D721Med (cell line): ENCODE measurements at regions not wholly inside any gene's neighbourhood (a gene's known extent, or its start where the extent isn't known, plus 50 kb on each side); places are given as distances from the start of the nearest gene placed in this dataset.

ENCODE experiments used
- DNase-seq: peaks from one replicate; pipeline ENCODE4 v3.0.0; 2011; ENCODE audit warnings: low spot score; ENCODE audit not compliant: insufficient read length
- FAIRE-seq: peaks from 2 replicates; lab custom pipeline; 2011; peaks lifted over from hg19 to GRCh38; lab: Jason Lieb, UNC
- CTCF ChIP-seq: IDR thresholded peaks from 2 replicates; pipeline ENCODE4 v1.5.1; 2012; ENCODE audit warnings: mild to moderate bottlenecking, control low read depth; ENCODE audit not compliant: insufficient read depth; ENCODE audit errors: missing control alignments

- no peak for TF ChIP-seq CTCF
- FAIRE-seq (no peak), DNase-seq (no peak)
Observed at GRCh38 chr1:4447778-4448420, 206.5 kb upstream of the AJAP1 start.

GRCh38 chr1:4449972-4450371, 204.4 kb upstream of the AJAP1 start:
- TF ChIP-seq CTCF: no peak
- DNase-seq (no peak), FAIRE-seq (no peak)

DNA sequence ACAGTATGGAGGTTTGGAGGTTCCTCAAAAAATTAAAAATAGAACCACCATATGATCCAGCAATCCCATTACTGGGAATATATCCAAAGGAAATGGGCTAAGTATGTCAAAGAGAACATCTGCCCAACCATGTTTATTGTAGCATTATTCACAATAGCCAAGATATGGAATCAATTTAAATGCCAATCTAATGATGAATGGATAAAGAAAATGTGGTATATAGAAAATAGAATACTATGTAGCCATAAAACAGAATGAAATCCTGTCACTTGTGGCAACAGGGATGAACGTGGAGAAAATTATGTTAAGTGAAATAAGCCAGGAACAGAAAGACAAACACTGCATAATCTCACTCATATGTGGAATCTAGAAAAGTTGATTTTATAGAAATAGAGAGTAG, 201.7 kb upstream of the AJAP1 start:
- DNase-seq: no peak
- TF ChIP-seq CTCF: no peak
- FAIRE-seq: no peak

DNA sequence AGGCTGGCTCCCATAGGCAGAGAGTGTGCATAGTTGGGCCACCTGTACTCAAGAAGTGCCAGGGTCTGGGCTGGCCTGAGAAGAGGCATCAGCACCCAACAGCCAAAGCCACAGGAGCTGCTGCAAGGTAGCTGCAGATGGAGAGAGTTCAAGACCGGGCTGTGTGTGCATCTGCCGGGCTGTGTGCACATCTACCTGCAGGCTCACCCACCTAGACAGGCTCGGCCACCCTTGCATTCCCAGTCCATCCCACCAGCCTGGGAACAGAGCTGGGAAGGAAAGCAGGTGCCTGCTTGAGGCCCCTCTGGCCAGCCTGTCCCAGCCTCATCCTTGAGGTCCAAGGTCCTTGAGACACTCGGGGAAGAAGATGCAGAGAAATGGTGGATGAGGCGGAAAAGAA, 194.4 kb upstream of the AJAP1 start:
- no peak for TF ChIP-seq CTCF
- FAIRE-seq: no peak
- no peak for DNase-seq

- no peak for FAIRE-seq
- TF ChIP-seq CTCF: no peak
Observed at GRCh38 chr1:4460651-4461050, 193.8 kb upstream of the AJAP1 start.

GRCh38 chr1:4461726-4462290, 192.6 kb upstream of the AJAP1 start:
- TF ChIP-seq CTCF: no peak
- no peak for FAIRE-seq

More at GRCh38 chr1:4460651-4461050, 193.8 kb upstream of the AJAP1 start:
- no peak for DNase-seq

GRCh38 chr1:4462831-4463484, 191.5 kb upstream of the AJAP1 start:
- no peak for DNase-seq
- FAIRE-seq: no peak
- no peak for TF ChIP-seq CTCF

More at GRCh38 chr1:4461726-4462290, 192.6 kb upstream of the AJAP1 start:
- no peak for DNase-seq
